Fibroblast of villous mesenchyme (primary cell): ENCODE measurements at regions not wholly inside any gene's neighbourhood (a gene's known extent, or its start where the extent isn't known, plus 50 kb on each side); places are given as distances from the start of the nearest gene placed in this dataset.
"Not testable (repeated sequence)": the region's sequence is repeated elsewhere in the genome, so short reads cannot be mapped to it uniquely, and the experiment has no call there.

Experiments
- DNase-seq: peaks from one replicate; pipeline ENCODE4 v3.0.0-alpha.2; 2010; ENCODE audit warnings: low read depth
- H3K4me3 ChIP-seq: 2 replicates; pipeline ENCODE4 v1.5.1; 2011; ENCODE audit warnings: low read depth, mild to moderate bottlenecking, low read length
- CTCF ChIP-seq: IDR thresholded peaks from 2 replicates; pipeline ENCODE4 v1.5.1; 2012; ENCODE audit warnings: low read depth, mild to moderate bottlenecking, low read length; ENCODE audit not compliant: insufficient read depth

GRCh38 chr5:130923543-130924124 is 241.4 kb downstream of the HINT1 start:
- no peak for TF ChIP-seq CTCF
- DNase-seq, result no peak

GRCh38 chr5:130912088-130912487 is 253.0 kb downstream of the HINT1 start:
- no peak overlapping the region for H3K4me3 ChIP-seq
- DNase-seq, result no peak
- peak; percentile 13 for TF ChIP-seq CTCF

More at GRCh38 chr5:130923543-130924124, 241.4 kb downstream of the HINT1 start:
- no peak overlapping the region for H3K4me3 ChIP-seq

GRCh38 chr5:130908186-130908585 is 256.9 kb downstream of the HINT1 start:
- TF ChIP-seq CTCF, result no peak
- H3K4me3 ChIP-seq, result no peak overlapping the region
- DNase-seq, result no peak

GRCh38 chr5:130897537-130898195 is 267.4 kb downstream of the HINT1 start:
- DNase-seq, result not testable (repeated sequence)
- peak overlapping the region; percentile 50 for H3K4me3 ChIP-seq

- peak overlapping the region; percentile 50 for H3K4me3 ChIP-seq
- DNase-seq, result not testable (repeated sequence)
These were observed 267.9 kb downstream of the HINT1 start for GRCh38 chr5:130897181-130897536.

GRCh38 chr5:130896636-130897035 is 268.4 kb downstream of the HINT1 start:
- no peak for TF ChIP-seq CTCF
- DNase-seq, result no peak
- no peak overlapping the region for H3K4me3 ChIP-seq

- H3K4me3 ChIP-seq, result no peak overlapping the region
- DNase-seq, result no peak
- TF ChIP-seq CTCF, result no peak
These were observed 272.1 kb downstream of the HINT1 start for GRCh38 chr5:130893006-130893405.

GRCh38 chr5:130890610-130891009 is 274.4 kb downstream of the HINT1 start:
- H3K4me3 ChIP-seq, result no peak overlapping the region
- DNase-seq, result no peak
- TF ChIP-seq CTCF, result no peak
